GM23338 (cell line): ENCODE measurements at regions not wholly inside any gene's neighbourhood (a gene's known extent, or its start where the extent isn't known, plus 50 kb on each side); places are given as distances from the start of the nearest gene placed in this dataset.

ENCODE experiments used
- ATAC-seq: fragments of 200-7000 bp; cut with Tn5 transposase; 3 replicates; pipeline ENCODE4 v1.9.1; 2020
- DNase-seq: peaks from one replicate; pipeline ENCODE4 v3.0.0-alpha.2; 2015; ENCODE audit warnings: low spot score
- H2AFZ ChIP-seq: fragments of 200-600 bp; sonication (generic); 2 replicates; pipeline ENCODE4 v1.8.0; 2016; ENCODE audit warnings: antibody characterized with exemption, mild to moderate bottlenecking, moderate library complexity
- H3F3A ChIP-seq: fragments of 200-600 bp; sonication (generic); replicated peaks from 2 replicates; pipeline ENCODE4 v1.8.0; 2017; ENCODE audit warnings: antibody characterized with exemption, mixed run types, low read depth
- H3K27ac ChIP-seq: fragments of 200-600 bp; sonication (generic); 2 replicates; pipeline ENCODE4 v1.6.1; 2016; ENCODE audit warnings: low read depth
- H3K27me3 ChIP-seq: fragments of 200-600 bp; sonication (generic); 2 replicates; pipeline ENCODE4 v1.8.0; 2016; ENCODE audit warnings: mild to moderate bottlenecking, mixed run types, moderate library complexity; ENCODE audit not compliant: insufficient read depth
- H3K36me3 ChIP-seq: fragments of 200-600 bp; sonication (generic); 2 replicates; pipeline ENCODE4 v1.8.0; 2016; ENCODE audit warnings: mild to moderate bottlenecking; ENCODE audit not compliant: insufficient read depth
- H3K4me1 ChIP-seq: fragments of 200-600 bp; sonication (generic); 2 replicates; pipeline ENCODE4 v1.8.0; 2016; ENCODE audit warnings: mild to moderate bottlenecking, moderate library complexity; ENCODE audit not compliant: insufficient read depth
- H3K4me2 ChIP-seq: fragments of 200-600 bp; sonication (generic); 2 replicates; pipeline ENCODE4 v1.7.1; 2017; ENCODE audit warnings: mixed run types
- H3K4me3 ChIP-seq: fragments of 200-600 bp; sonication (generic); 2 replicates; pipeline ENCODE4 v1.6.1; 2016; ENCODE audit warnings: mixed run types
- H3K79me2 ChIP-seq: fragments of 200-600 bp; sonication (generic); replicated peaks from 2 replicates; pipeline ENCODE4 v1.8.0; 2017; ENCODE audit warnings: mild to moderate bottlenecking; ENCODE audit not compliant: insufficient read depth
- H3K9me2 ChIP-seq: fragments of 200-600 bp; sonication (generic); 2 replicates; pipeline ENCODE4 v1.8.0; 2017; ENCODE audit not compliant: insufficient read depth
- H4K20me1 ChIP-seq: fragments of 200-600 bp; sonication (generic); replicated peaks from 2 replicates; pipeline ENCODE4 v1.8.0; 2017; ENCODE audit warnings: mild to moderate bottlenecking; ENCODE audit not compliant: insufficient read depth
- H3K27ac Mint-ChIP-seq: 2 replicates; pipeline ENCODE4 v1.8.0; 2020; ENCODE audit warnings: inconsistent platforms, mild to moderate bottlenecking, moderate library complexity, mixed read lengths
- H3K27me3 Mint-ChIP-seq: 3 replicates; pipeline ENCODE4 v1.8.0; 2022; ENCODE audit warnings: low read depth, mild to moderate bottlenecking, moderate library complexity, mixed read lengths, inconsistent platforms; ENCODE audit not compliant: insufficient read depth, poor library complexity
- H3K36me3 Mint-ChIP-seq: 3 replicates; pipeline ENCODE4 v1.8.0; 2021; ENCODE audit warnings: low read depth, mild to moderate bottlenecking, inconsistent platforms, moderate library complexity, mixed read lengths
- H3K4me1 Mint-ChIP-seq: 3 replicates; pipeline ENCODE4 v1.8.0; 2020; ENCODE audit warnings: mild to moderate bottlenecking, inconsistent platforms, mixed read lengths
- H3K4me3 Mint-ChIP-seq: 3 replicates; pipeline ENCODE4 v1.8.0; 2021; ENCODE audit warnings: moderate library complexity, mild to moderate bottlenecking, inconsistent platforms, mixed read lengths
- H3K9me3 Mint-ChIP-seq: 3 replicates; pipeline ENCODE4 v1.8.0; 2020; ENCODE audit warnings: moderate library complexity, mild to moderate bottlenecking, inconsistent platforms, mixed read lengths
- CREB1 ChIP-seq: fragments of 250-450 bp; sonication (Bioruptor Pico); IDR thresholded peaks from 2 replicates; pipeline ENCODE4 v1.5.0; 2020; ENCODE audit warnings: low read depth, mild to moderate bottlenecking, moderate library complexity
- EZH2 ChIP-seq: fragments of 200-600 bp; sonication (generic); IDR thresholded peaks from one replicate; pipeline ENCODE4 v1.8.0; 2017; ENCODE audit warnings: antibody characterized with exemption, mild to moderate bottlenecking, low read depth; ENCODE audit not compliant: unreplicated experiment
- EZH2phosphoT487 ChIP-seq: fragments of 200-600 bp; sonication (generic); IDR thresholded peaks from one replicate; pipeline ENCODE4 v1.8.1; 2018; ENCODE audit warnings: antibody characterized with exemption; ENCODE audit not compliant: unreplicated experiment
- JUNB ChIP-seq: IDR thresholded peaks from one replicate; pipeline ENCODE4 v1.6.1; 2016; ENCODE audit warnings: antibody characterized with exemption; ENCODE audit not compliant: unreplicated experiment
- NANOG ChIP-seq: IDR thresholded peaks from 2 replicates; pipeline ENCODE4 v1.6.1; 2016; ENCODE audit warnings: antibody characterized with exemption, borderline replicate concordance
- POLR2AphosphoS5 ChIP-seq: IDR thresholded peaks from 2 replicates; pipeline ENCODE4 v1.6.1; 2016; ENCODE audit warnings: antibody characterized with exemption, low read depth
- STAT1 ChIP-seq: IDR thresholded peaks from one replicate; pipeline ENCODE4 v1.6.1; 2016; ENCODE audit warnings: antibody characterized with exemption; ENCODE audit not compliant: unreplicated experiment
- ZNF114 ChIP-seq: fragments of 250-450 bp; sonication (Bioruptor Pico); IDR thresholded peaks from 2 replicates; pipeline ENCODE4 v1.5.0; 2020; ENCODE audit warnings: mild to moderate bottlenecking, moderate library complexity
- ZNF331 ChIP-seq: fragments of 250-450 bp; sonication (Bioruptor Pico); IDR thresholded peaks from 2 replicates; pipeline ENCODE4 v1.5.0; 2020; ENCODE audit warnings: low read depth, mild to moderate bottlenecking, moderate library complexity
- TF ChIP-seq, protein P1 (sequence below), 2 experiments: fragments of 200-600 bp in 1 of 2; sonication (generic) in 1 of 2; conservative IDR thresholded peaks; 2 replicates each; pipeline versions ENCODE4 v1.5.1 to v1.6.1; 2016 to 2017; ENCODE audit warnings: antibody characterized with exemption in 2 of 2, low read depth in 2 of 2, mild to moderate bottlenecking in 2 of 2, moderate library complexity in 1 of 2
- TF ChIP-seq, protein P2 (sequence below): IDR thresholded peaks from one replicate; pipeline ENCODE4 v1.6.1; 2018; ENCODE audit warnings: antibody characterized with exemption; ENCODE audit not compliant: unreplicated experiment
- TF ChIP-seq, protein P3 (sequence below): fragments of 250-450 bp; sonication (Bioruptor Pico); IDR thresholded peaks from 2 replicates; pipeline ENCODE4 v1.5.0; 2020; ENCODE audit warnings: mild to moderate bottlenecking, moderate library complexity
- TF ChIP-seq, protein P4 (sequence below): IDR thresholded peaks from 2 replicates; pipeline ENCODE4 v1.6.1; 2016; ENCODE audit warnings: antibody characterized with exemption

DNA sequence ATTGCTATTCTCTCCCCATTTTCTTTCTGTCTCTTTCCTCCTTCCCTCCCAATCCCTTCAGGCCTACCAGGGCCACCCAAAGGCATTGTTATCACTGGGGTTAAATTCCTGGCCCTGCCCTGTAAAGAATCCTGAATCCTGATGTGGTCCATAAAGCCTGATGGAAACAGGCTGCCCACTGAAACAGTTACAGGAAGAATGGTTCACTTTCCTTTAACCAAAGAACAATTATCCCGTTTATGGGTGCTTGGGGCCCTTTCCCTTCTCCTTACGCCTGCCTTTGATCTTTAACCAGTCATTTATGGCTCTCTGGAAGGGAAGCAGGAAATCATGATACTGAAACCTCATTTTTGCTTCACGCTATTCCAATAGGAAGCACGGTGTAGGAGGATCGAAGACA lies 273.1 kb upstream of the NEBL start:
- ATAC-seq = no peak
- no peak overlapping the region for H3K27ac ChIP-seq
- DNase-seq = no peak
- no peaks in the 10 kb centered on the region for H4K20me1 ChIP-seq
- no peaks in the 10 kb centered on the region for H3K9me2 ChIP-seq
- Mint-ChIP-seq H3K4me1 (peaks cover 24% of the 10 kb centered on the region), H3K27ac (no peak overlapping the region), H3K36me3 (peaks cover 4% of the 10 kb centered on the region; the same call in 2 of the 3 replicates), H3K9me3 (no peaks in the 10 kb centered on the region; the same call in 2 of the 3 replicates), H3K27me3 (peaks cover 23% of the 10 kb centered on the region), H3K4me3 (no peak overlapping the region)
- peaks cover 32% of the 10 kb centered on the region for H3K27me3 ChIP-seq
- H3K79me2 ChIP-seq = no peaks in the 10 kb centered on the region
- peaks cover 22% of the 10 kb centered on the region for H3K4me1 ChIP-seq
- H2AFZ ChIP-seq = no peak overlapping the region
- TF ChIP-seq, protein P1, sequence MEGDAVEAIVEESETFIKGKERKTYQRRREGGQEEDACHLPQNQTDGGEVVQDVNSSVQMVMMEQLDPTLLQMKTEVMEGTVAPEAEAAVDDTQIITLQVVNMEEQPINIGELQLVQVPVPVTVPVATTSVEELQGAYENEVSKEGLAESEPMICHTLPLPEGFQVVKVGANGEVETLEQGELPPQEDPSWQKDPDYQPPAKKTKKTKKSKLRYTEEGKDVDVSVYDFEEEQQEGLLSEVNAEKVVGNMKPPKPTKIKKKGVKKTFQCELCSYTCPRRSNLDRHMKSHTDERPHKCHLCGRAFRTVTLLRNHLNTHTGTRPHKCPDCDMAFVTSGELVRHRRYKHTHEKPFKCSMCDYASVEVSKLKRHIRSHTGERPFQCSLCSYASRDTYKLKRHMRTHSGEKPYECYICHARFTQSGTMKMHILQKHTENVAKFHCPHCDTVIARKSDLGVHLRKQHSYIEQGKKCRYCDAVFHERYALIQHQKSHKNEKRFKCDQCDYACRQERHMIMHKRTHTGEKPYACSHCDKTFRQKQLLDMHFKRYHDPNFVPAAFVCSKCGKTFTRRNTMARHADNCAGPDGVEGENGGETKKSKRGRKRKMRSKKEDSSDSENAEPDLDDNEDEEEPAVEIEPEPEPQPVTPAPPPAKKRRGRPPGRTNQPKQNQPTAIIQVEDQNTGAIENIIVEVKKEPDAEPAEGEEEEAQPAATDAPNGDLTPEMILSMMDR (conservative IDR thresholded peaks at IDR 0.05; ENCODE audit: low read depth in 2 of 2) = no peak
- TF ChIP-seq, protein P2, sequence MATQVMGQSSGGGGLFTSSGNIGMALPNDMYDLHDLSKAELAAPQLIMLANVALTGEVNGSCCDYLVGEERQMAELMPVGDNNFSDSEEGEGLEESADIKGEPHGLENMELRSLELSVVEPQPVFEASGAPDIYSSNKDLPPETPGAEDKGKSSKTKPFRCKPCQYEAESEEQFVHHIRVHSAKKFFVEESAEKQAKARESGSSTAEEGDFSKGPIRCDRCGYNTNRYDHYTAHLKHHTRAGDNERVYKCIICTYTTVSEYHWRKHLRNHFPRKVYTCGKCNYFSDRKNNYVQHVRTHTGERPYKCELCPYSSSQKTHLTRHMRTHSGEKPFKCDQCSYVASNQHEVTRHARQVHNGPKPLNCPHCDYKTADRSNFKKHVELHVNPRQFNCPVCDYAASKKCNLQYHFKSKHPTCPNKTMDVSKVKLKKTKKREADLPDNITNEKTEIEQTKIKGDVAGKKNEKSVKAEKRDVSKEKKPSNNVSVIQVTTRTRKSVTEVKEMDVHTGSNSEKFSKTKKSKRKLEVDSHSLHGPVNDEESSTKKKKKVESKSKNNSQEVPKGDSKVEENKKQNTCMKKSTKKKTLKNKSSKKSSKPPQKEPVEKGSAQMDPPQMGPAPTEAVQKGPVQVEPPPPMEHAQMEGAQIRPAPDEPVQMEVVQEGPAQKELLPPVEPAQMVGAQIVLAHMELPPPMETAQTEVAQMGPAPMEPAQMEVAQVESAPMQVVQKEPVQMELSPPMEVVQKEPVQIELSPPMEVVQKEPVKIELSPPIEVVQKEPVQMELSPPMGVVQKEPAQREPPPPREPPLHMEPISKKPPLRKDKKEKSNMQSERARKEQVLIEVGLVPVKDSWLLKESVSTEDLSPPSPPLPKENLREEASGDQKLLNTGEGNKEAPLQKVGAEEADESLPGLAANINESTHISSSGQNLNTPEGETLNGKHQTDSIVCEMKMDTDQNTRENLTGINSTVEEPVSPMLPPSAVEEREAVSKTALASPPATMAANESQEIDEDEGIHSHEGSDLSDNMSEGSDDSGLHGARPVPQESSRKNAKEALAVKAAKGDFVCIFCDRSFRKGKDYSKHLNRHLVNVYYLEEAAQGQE = no peak
- TF ChIP-seq, protein P3, sequence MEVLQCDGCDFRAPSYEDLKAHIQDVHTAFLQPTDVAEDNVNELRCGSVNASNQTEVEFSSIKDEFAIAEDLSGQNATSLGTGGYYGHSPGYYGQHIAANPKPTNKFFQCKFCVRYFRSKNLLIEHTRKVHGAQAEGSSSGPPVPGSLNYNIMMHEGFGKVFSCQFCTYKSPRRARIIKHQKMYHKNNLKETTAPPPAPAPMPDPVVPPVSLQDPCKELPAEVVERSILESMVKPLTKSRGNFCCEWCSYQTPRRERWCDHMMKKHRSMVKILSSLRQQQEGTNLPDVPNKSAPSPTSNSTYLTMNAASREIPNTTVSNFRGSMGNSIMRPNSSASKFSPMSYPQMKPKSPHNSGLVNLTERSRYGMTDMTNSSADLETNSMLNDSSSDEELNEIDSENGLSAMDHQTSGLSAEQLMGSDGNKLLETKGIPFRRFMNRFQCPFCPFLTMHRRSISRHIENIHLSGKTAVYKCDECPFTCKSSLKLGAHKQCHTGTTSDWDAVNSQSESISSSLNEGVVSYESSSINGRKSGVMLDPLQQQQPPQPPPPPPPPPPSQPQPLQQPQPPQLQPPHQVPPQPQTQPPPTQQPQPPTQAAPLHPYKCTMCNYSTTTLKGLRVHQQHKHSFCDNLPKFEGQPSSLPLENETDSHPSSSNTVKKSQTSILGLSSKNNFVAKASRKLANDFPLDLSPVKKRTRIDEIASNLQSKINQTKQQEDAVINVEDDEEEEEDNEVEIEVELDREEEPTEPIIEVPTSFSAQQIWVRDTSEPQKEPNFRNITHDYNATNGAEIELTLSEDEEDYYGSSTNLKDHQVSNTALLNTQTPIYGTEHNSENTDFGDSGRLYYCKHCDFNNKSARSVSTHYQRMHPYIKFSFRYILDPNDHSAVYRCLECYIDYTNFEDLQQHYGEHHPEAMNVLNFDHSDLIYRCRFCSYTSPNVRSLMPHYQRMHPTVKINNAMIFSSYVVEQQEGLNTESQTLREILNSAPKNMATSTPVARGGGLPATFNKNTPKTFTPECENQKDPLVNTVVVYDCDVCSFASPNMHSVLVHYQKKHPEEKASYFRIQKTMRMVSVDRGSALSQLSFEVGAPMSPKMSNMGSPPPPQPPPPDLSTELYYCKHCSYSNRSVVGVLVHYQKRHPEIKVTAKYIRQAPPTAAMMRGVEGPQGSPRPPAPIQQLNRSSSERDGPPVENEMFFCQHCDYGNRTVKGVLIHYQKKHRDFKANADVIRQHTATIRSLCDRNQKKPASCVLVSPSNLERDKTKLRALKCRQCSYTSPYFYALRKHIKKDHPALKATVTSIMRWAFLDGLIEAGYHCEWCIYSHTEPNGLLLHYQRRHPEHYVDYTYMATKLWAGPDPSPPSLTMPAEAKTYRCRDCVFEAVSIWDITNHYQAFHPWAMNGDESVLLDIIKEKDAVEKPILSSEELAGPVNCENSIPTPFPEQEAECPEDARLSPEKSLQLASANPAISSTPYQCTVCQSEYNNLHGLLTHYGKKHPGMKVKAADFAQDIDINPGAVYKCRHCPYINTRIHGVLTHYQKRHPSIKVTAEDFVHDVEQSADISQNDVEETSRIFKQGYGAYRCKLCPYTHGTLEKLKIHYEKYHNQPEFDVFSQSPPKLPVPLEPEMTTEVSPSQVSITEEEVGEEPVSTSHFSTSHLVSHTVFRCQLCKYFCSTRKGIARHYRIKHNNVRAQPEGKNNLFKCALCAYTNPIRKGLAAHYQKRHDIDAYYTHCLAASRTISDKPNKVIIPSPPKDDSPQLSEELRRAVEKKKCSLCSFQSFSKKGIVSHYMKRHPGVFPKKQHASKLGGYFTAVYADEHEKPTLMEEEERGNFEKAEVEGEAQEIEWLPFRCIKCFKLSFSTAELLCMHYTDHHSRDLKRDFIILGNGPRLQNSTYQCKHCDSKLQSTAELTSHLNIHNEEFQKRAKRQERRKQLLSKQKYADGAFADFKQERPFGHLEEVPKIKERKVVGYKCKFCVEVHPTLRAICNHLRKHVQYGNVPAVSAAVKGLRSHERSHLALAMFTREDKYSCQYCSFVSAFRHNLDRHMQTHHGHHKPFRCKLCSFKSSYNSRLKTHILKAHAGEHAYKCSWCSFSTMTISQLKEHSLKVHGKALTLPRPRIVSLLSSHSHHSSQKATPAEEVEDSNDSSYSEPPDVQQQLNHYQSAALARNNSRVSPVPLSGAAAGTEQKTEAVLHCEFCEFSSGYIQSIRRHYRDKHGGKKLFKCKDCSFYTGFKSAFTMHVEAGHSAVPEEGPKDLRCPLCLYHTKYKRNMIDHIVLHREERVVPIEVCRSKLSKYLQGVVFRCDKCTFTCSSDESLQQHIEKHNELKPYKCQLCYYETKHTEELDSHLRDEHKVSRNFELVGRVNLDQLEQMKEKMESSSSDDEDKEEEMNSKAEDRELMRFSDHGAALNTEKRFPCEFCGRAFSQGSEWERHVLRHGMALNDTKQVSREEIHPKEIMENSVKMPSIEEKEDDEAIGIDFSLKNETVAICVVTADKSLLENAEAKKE (CRISPR knock-in tag) = no peak
- no peak for TF ChIP-seq EZH2phosphoT487
- TF ChIP-seq ZNF114 (CRISPR knock-in tag) = no peak
- TF ChIP-seq STAT1 = no peak
- no peak for TF ChIP-seq POLR2AphosphoS5
- no peak for TF ChIP-seq EZH2
- TF ChIP-seq JUNB = no peak
- no peak for TF ChIP-seq ZNF331
- TF ChIP-seq, protein P4, sequence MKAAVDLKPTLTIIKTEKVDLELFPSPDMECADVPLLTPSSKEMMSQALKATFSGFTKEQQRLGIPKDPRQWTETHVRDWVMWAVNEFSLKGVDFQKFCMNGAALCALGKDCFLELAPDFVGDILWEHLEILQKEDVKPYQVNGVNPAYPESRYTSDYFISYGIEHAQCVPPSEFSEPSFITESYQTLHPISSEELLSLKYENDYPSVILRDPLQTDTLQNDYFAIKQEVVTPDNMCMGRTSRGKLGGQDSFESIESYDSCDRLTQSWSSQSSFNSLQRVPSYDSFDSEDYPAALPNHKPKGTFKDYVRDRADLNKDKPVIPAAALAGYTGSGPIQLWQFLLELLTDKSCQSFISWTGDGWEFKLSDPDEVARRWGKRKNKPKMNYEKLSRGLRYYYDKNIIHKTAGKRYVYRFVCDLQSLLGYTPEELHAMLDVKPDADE = no peak
- no peak for TF ChIP-seq CREB1 (CRISPR knock-in tag)
- TF ChIP-seq NANOG = no peak
- no peak overlapping the region for H3K4me2 ChIP-seq
- no peaks in the 10 kb centered on the region for H3K36me3 ChIP-seq
- H3F3A ChIP-seq = peaks cover 9% of the 10 kb centered on the region
- H3K4me3 ChIP-seq = no peak overlapping the region
